ENCODE measurements at regions not wholly inside any gene's neighbourhood (a gene's known extent, or its start where the extent isn't known, plus 50 kb on each side); places are given as distances from the start of the nearest gene placed in this dataset.
"Not testable (repeated sequence)": the region's sequence is repeated elsewhere in the genome, so short reads cannot be mapped to it uniquely, and the experiment has no call there.

- TF ChIP-seq, protein P1, sequence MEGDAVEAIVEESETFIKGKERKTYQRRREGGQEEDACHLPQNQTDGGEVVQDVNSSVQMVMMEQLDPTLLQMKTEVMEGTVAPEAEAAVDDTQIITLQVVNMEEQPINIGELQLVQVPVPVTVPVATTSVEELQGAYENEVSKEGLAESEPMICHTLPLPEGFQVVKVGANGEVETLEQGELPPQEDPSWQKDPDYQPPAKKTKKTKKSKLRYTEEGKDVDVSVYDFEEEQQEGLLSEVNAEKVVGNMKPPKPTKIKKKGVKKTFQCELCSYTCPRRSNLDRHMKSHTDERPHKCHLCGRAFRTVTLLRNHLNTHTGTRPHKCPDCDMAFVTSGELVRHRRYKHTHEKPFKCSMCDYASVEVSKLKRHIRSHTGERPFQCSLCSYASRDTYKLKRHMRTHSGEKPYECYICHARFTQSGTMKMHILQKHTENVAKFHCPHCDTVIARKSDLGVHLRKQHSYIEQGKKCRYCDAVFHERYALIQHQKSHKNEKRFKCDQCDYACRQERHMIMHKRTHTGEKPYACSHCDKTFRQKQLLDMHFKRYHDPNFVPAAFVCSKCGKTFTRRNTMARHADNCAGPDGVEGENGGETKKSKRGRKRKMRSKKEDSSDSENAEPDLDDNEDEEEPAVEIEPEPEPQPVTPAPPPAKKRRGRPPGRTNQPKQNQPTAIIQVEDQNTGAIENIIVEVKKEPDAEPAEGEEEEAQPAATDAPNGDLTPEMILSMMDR (conservative IDR thresholded peaks at IDR 0.05; ENCODE audit: low read length), result not testable (repeated sequence)
- TF ChIP-seq EZH2phosphoT487 (IDR thresholded peaks at IDR 0.05; ENCODE audit: borderline replicate concordance, low read depth, low read length), result not testable (repeated sequence)
Measured at GRCh38 chr2:111355823-111356511, 235.3 kb downstream of the BCL2L11 start.
